HepG2 (cell line): ENCODE measurements at regions not wholly inside any gene's neighbourhood (a gene's known extent, or its start where the extent isn't known, plus 50 kb on each side); places are given as distances from the start of the nearest gene placed in this dataset.

Experiments used
- ATAC-seq: fragments of 200-7000 bp; cut with Tn5 transposase; 3 replicates; pipeline ENCODE4 v1.9.1; 2020; ENCODE audit warnings: mild to moderate bottlenecking, moderate library complexity
- BruUV-seq: library from RNA; stranded (reverse); fragments of 400-500 nt; replicated peaks from 2 replicates; lab custom pipeline; 2021; lab: Mats Ljungman, UMichigan
- CTCF ChIA-PET: fragments of 300-600 bp; formaldehyde crosslinking; extraction: SDS; loops from one replicate; lab custom pipeline; 2021; ENCODE audit warnings: low total read pairs, inconsistent platforms, low intra/inter-chr PET ratio; lab: Yijun Ruan, JAX
- POLR2A ChIA-PET: fragments of 350-600 bp; sonication (Branson Sonifier 250); formaldehyde crosslinking; loops from one replicate; lab custom pipeline; 2020; ENCODE audit warnings: antibody characterized with exemption, inconsistent platforms; lab: Yijun Ruan, JAX
- DNase-seq: peaks from one replicate; pipeline ENCODE4 v3.0.0-alpha.2; 2015; ENCODE audit warnings: low spot score
- FAIRE-seq: peaks from 3 replicates; lab custom pipeline; 2011; peaks lifted over from hg19 to GRCh38; lab: Jason Lieb, UNC
- H2AFZ ChIP-seq: one replicate; pipeline ENCODE4 v1.6.1; 2011; ENCODE audit warnings: low read length, inconsistent platforms
- H3K27ac ChIP-seq: fragments of 300-600 bp; 3 replicates; pipeline ENCODE4 v1.8.0; 2011; ENCODE audit warnings: mixed run types, mild to moderate bottlenecking, mixed read lengths, low read length, inconsistent platforms; ENCODE audit not compliant: insufficient read depth; ENCODE audit errors: extremely low read length
- H3K27me3 ChIP-seq, 2 experiments: fragments of 200-600 bp in 1 of 2; 2 replicates in 1 of 2; 3 replicates in 1 of 2; pipeline versions ENCODE4 v1.6.0 to v1.8.0; 2011; ENCODE audit warnings: low read length in 2 of 2, mild to moderate bottlenecking in 2 of 2, moderate library complexity in 2 of 2, inconsistent platforms in 1 of 2; ENCODE audit not compliant: insufficient read depth in 2 of 2, control insufficient read depth in 1 of 2
- H3K36me3 ChIP-seq, 2 experiments: fragments of 200-600 bp in 1 of 2; replicated peaks in 1 of 2; 2 replicates in 1 of 2; 3 replicates in 1 of 2; pipeline versions ENCODE4 v1.5.1 to v1.8.0; 2011; ENCODE audit warnings: low read length in 2 of 2, inconsistent platforms in 1 of 2; ENCODE audit not compliant: insufficient read depth in 2 of 2, control insufficient read depth in 1 of 2
- H3K4me1 ChIP-seq: 2 replicates; pipeline ENCODE4 v1.5.1; 2012; ENCODE audit warnings: low read length, inconsistent platforms; ENCODE audit not compliant: insufficient read depth
- H3K4me2 ChIP-seq: 2 replicates; pipeline ENCODE4 v1.6.0; 2011; ENCODE audit warnings: low read depth, low read length, inconsistent platforms
- H3K4me3 ChIP-seq, 3 experiments: fragments of 200-600 bp in 1 of 3; sonication (generic), shearing (Covaris generic) in 1 of 3; replicated peaks in 1 of 3; 2 replicates each; pipeline ENCODE4 v1.5.1; 2011 to 2016; ENCODE audit warnings: low read length in 3 of 3, inconsistent platforms in 2 of 3, low read depth in 2 of 3, mild to moderate bottlenecking in 2 of 3, control low read depth in 1 of 3, mixed read lengths in 1 of 3; ENCODE audit not compliant: insufficient read depth in 1 of 3
- H3K79me2 ChIP-seq: one replicate; pipeline ENCODE4 v1.6.1; 2011; ENCODE audit warnings: low read length, inconsistent platforms; ENCODE audit not compliant: insufficient read depth
- H3K9ac ChIP-seq: 2 replicates; pipeline ENCODE4 v1.6.0; 2011; ENCODE audit warnings: mild to moderate bottlenecking, low read depth, low read length, inconsistent platforms; ENCODE audit not compliant: insufficient read depth
- H3K9me3 ChIP-seq: 2 replicates; pipeline ENCODE4 v1.5.1; 2012; ENCODE audit warnings: mild to moderate bottlenecking, low read length
- H4K20me1 ChIP-seq: 2 replicates; pipeline ENCODE4 v1.6.0; 2011; ENCODE audit warnings: inconsistent platforms, mild to moderate bottlenecking, low read length, moderate library complexity; ENCODE audit not compliant: insufficient read depth
- FOXK2 ChIP-seq: fragments of 450-650 bp; IDR thresholded peaks from 2 replicates; pipeline ENCODE4 v1.6.1; 2016
- HMGA1 ChIP-seq: sonication (generic); formaldehyde crosslinking; conservative IDR thresholded peaks from 2 replicates; pipeline ENCODE4 v1.4.0; 2020; ENCODE audit warnings: missing genetic modification reagents
- JDP2 ChIP-seq: sonication (generic); formaldehyde crosslinking; IDR thresholded peaks from 2 replicates; pipeline ENCODE4 v1.8.1; 2022; ENCODE audit warnings: missing genetic modification reagents, borderline replicate concordance
- MAZ ChIP-seq, 2 experiments: sonication (generic) in 1 of 2; formaldehyde crosslinking in 1 of 2; IDR thresholded peaks; 2 replicates each; pipeline versions ENCODE4 v1.5.0 to v1.6.1; 2012 to 2020; ENCODE audit warnings: low read depth in 2 of 2, mild to moderate bottlenecking in 2 of 2, borderline replicate concordance in 1 of 2, improper control_type of control experiment in 1 of 2, low read length in 1 of 2, missing genetic modification reagents in 1 of 2, moderate library complexity in 1 of 2
- NFE2 ChIP-seq: sonication (generic); formaldehyde crosslinking; IDR thresholded peaks from 2 replicates; pipeline ENCODE4 v1.4.0; 2020; ENCODE audit warnings: missing genetic modification reagents
- RCOR2 ChIP-seq: IDR thresholded peaks from 2 replicates; pipeline ENCODE4 v1.6.1; 2016; ENCODE audit warnings: missing biosample characterization, missing genetic modification reagents
- SALL2 ChIP-seq: sonication (generic); formaldehyde crosslinking; IDR thresholded peaks from 2 replicates; pipeline ENCODE4 v1.8.1; 2023; ENCODE audit warnings: mild to moderate bottlenecking, missing genetic modification reagents, inconsistent platforms
- TAF15 ChIP-seq: fragments of 200-400 bp; formaldehyde crosslinking; IDR thresholded peaks from one replicate; pipeline ENCODE4 v1.6.1; 2018; ENCODE audit warnings: mild to moderate bottlenecking, low read depth, low read length; ENCODE audit not compliant: poor library complexity, severe bottlenecking
- THAP8 ChIP-seq: sonication (generic); formaldehyde crosslinking; IDR thresholded peaks from 2 replicates; pipeline ENCODE4 v1.5.1; 2020; ENCODE audit warnings: missing genetic modification reagents, mild to moderate bottlenecking, borderline replicate concordance
- ZNF597 ChIP-seq: sonication (generic); formaldehyde crosslinking; IDR thresholded peaks from 2 replicates; pipeline ENCODE4 v1.5.0; 2020; ENCODE audit warnings: missing genetic modification reagents
- ZNF619 ChIP-seq: sonication (generic); formaldehyde crosslinking; IDR thresholded peaks from 2 replicates; pipeline ENCODE4 v1.4.0; 2020; ENCODE audit warnings: mild to moderate bottlenecking, missing genetic modification reagents
- ZNF672 ChIP-seq: sonication (generic); formaldehyde crosslinking; IDR thresholded peaks from 2 replicates; pipeline ENCODE4 v1.8.1; 2022; ENCODE audit warnings: missing genetic modification reagents
- WGBS: methylation state at CpG from one replicate; pipeline ENCODE4 v1.1.6; 2017; ENCODE audit warnings: low lambda C conversion rate; 5-methylcytosine and 5-hydroxymethylcytosine counted together
- in situ Hi-C: cut with HindIII; loops from 2 replicates; pipeline ENCODE4 v1.10.0; 2017; ENCODE audit warnings: low pct_unique_long_range_greater_than_20kb; ENCODE audit not compliant: extremely low pct_ligation_motif_present
- intact Hi-C: fragments of 100-400 bp; cut with micrococcal nuclease; formaldehyde crosslinking; loops from one replicate; pipeline ENCODE4 v1.10.0; 2022; ENCODE audit not compliant: unreplicated experiment
- TF ChIP-seq, protein P1 (sequence below), 2 experiments: IDR thresholded peaks; 2 replicates each; pipeline ENCODE4 v1.6.1; 2011 to 2012; ENCODE audit warnings: low read length in 2 of 2, borderline replicate concordance in 1 of 2, low read depth in 1 of 2, mild to moderate bottlenecking in 1 of 2, moderate library complexity in 1 of 2

DNA sequence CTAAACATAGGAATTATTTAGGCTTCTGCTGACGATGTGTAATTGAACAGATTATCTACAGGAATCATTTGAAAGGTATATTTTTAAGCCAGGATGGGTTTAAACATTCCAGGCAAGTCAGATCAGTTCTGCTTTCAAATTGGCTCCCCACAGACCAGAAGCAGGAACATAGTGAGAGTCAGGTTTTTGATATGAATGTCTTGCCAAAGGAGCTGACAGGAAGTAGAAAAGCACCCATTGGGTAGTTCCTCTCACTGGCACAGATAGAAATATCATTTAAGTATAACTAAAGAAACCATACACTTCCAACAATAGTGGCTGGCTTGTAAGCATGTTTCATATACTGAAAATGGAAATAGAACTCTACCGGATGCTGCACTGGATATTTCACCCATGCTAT, 95.2 kb downstream of the CLDN1 start:
- BruUV-seq, result no TSS peak
- FAIRE-seq, result no peak

More for the DNA sequence above, 95.2 kb downstream of the CLDN1 start:
- H3K36me3 ChIP-seq, result no peaks in the 10 kb centered on the region
- no peaks in the 10 kb centered on the region for H3K4me1 ChIP-seq
- in situ Hi-C loops, result loop anchor here (5.0 to 10.0 kb wide), 2 partner anchors 95 to 158 kb away; partner anchors contain the start of genes CLDN1 and CLDN16
- DNase-seq (no peak), ATAC-seq (no peak)
- no peak overlapping the region for H3K9ac ChIP-seq
- no peaks in the 10 kb centered on the region for H4K20me1 ChIP-seq
- H3K4me2 ChIP-seq, result no peak overlapping the region
- intact Hi-C loops, result no loop called here
- no peak overlapping the region for H2AFZ ChIP-seq
- no peak overlapping the region for H3K27ac ChIP-seq
- WGBS, result 27% methylated on average over 2 of the region's 2 CpGs
- no peak overlapping the region for H3K4me3 ChIP-seq
- H3K27me3 ChIP-seq, result 0 out of 5 replicates have a peak, but pooled peaks cover 0 to 4% of the 10 kb centered on the region in 2 experiments
- TF ChIP-seq NFE2 (CRISPR knock-in tag) (no peak), FOXK2 (no peak), THAP8 (CRISPR knock-in tag) (no peak), HMGA1 (CRISPR knock-in tag) (no peak), SALL2 (CRISPR knock-in tag) (no peak), ZNF619 (CRISPR knock-in tag) (no peak), MAZ (IDR thresholded peaks at IDR 0.05; ENCODE audit: borderline replicate concordance, low read depth, low read length) (no peak), MAZ (CRISPR knock-in tag; IDR thresholded peaks at IDR 0.05; ENCODE audit: low read depth) (no peak), TAF15 (no peak), ZNF597 (no peak), ZNF672 (CRISPR knock-in tag) (no peak), RCOR2 (no peak), JDP2 (CRISPR knock-in tag) (no peak)
- TF ChIP-seq, protein P1, sequence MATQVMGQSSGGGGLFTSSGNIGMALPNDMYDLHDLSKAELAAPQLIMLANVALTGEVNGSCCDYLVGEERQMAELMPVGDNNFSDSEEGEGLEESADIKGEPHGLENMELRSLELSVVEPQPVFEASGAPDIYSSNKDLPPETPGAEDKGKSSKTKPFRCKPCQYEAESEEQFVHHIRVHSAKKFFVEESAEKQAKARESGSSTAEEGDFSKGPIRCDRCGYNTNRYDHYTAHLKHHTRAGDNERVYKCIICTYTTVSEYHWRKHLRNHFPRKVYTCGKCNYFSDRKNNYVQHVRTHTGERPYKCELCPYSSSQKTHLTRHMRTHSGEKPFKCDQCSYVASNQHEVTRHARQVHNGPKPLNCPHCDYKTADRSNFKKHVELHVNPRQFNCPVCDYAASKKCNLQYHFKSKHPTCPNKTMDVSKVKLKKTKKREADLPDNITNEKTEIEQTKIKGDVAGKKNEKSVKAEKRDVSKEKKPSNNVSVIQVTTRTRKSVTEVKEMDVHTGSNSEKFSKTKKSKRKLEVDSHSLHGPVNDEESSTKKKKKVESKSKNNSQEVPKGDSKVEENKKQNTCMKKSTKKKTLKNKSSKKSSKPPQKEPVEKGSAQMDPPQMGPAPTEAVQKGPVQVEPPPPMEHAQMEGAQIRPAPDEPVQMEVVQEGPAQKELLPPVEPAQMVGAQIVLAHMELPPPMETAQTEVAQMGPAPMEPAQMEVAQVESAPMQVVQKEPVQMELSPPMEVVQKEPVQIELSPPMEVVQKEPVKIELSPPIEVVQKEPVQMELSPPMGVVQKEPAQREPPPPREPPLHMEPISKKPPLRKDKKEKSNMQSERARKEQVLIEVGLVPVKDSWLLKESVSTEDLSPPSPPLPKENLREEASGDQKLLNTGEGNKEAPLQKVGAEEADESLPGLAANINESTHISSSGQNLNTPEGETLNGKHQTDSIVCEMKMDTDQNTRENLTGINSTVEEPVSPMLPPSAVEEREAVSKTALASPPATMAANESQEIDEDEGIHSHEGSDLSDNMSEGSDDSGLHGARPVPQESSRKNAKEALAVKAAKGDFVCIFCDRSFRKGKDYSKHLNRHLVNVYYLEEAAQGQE (IDR thresholded peaks at IDR 0.05; ENCODE audit: borderline replicate concordance in 1 of 2, low read depth in 1 of 2, low read length in 2 of 2), result no peak
- no peaks in the 10 kb centered on the region for H3K79me2 ChIP-seq
- POLR2A ChIA-PET, result no interaction called here
- CTCF ChIA-PET, result no interaction called here
- no peaks in the 10 kb centered on the region for H3K9me3 ChIP-seq
